Body of pancreas (tissue), 4 donors: ENCODE measurements at regions not wholly inside any gene's neighbourhood (a gene's known extent, or its start where the extent isn't known, plus 50 kb on each side); places are given as distances from the start of the nearest gene placed in this dataset.

Source experiments
- CTCF ChIP-seq, 7 experiments: fragments of 450-650 bp in 4 of 7; fragments of 200-600 bp in 3 of 7; sonication (generic) in 3 of 7; IDR thresholded peaks; one replicate each; pipeline ENCODE4 v1.5.1; 2016 to 2019; ENCODE audit warnings: antibody characterized with exemption in 7 of 7
- POLR2A ChIP-seq, 3 donors: fragments of 450-650 bp; IDR thresholded peaks; one replicate each; pipeline ENCODE4 v1.6.1; 2016; ENCODE audit warnings: antibody characterized with exemption in 3 of 3, mild to moderate bottlenecking in 2 of 3

GRCh38 chr4:58825278-58825677 is 1715.1 kb upstream of the IGFBP7 start:
- no peak for TF ChIP-seq POLR2A (IDR thresholded peaks at IDR 0.05)
- no peak for TF ChIP-seq CTCF (IDR thresholded peaks at IDR 0.05)
